Gastrocnemius medialis (tissue), 4 donors: ENCODE measurements at regions not wholly inside any gene's neighbourhood (a gene's known extent, or its start where the extent isn't known, plus 50 kb on each side); places are given as distances from the start of the nearest gene placed in this dataset.

ENCODE experiments used
- POLR2A ChIP-seq, 2 donors: fragments of 450-650 bp; IDR thresholded peaks; one replicate each; pipeline ENCODE4 v1.6.1; 2017; ENCODE audit warnings: antibody characterized with exemption in 2 of 2, mild to moderate bottlenecking in 2 of 2, moderate library complexity in 2 of 2
- TF ChIP-seq, protein P1 (sequence below), 5 experiments: fragments of 450-650 bp in 3 of 5; fragments of 200-600 bp in 2 of 5; sonication (generic) in 2 of 5; IDR thresholded peaks in 4 of 5; conservative IDR thresholded peaks in 1 of 5; 1 replicate in 4 of 5; 2 replicates in 1 of 5; pipeline ENCODE4 v1.5.1; 2016 to 2019; ENCODE audit warnings: antibody characterized with exemption in 5 of 5, mild to moderate bottlenecking in 3 of 5, moderate library complexity in 3 of 5

DNA sequence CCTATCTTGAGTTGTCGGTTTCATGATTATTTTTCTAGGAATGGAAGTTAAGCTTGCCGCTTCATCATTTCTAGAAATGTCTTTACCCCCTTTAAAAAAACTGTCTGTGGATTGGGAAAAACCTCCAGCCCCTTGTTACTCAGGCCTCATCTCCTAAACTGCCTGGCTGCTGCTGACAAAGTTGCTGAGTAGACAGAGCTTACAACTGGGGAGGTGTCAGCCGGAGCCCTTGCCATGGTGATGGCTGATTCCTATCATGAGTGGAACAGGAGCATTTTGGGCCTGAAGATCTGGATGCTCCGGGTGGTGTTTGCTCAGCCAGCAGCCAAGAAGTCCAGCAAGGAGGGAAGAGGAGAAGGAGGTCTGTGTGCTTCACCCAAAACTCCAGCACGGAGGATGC lies 243.3 kb downstream of the ENGASE start:
- no peak for TF ChIP-seq POLR2A (IDR thresholded peaks at IDR 0.05)
- TF ChIP-seq, protein P1, sequence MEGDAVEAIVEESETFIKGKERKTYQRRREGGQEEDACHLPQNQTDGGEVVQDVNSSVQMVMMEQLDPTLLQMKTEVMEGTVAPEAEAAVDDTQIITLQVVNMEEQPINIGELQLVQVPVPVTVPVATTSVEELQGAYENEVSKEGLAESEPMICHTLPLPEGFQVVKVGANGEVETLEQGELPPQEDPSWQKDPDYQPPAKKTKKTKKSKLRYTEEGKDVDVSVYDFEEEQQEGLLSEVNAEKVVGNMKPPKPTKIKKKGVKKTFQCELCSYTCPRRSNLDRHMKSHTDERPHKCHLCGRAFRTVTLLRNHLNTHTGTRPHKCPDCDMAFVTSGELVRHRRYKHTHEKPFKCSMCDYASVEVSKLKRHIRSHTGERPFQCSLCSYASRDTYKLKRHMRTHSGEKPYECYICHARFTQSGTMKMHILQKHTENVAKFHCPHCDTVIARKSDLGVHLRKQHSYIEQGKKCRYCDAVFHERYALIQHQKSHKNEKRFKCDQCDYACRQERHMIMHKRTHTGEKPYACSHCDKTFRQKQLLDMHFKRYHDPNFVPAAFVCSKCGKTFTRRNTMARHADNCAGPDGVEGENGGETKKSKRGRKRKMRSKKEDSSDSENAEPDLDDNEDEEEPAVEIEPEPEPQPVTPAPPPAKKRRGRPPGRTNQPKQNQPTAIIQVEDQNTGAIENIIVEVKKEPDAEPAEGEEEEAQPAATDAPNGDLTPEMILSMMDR (IDR thresholded peaks at IDR 0.05 in 4 of 5, conservative IDR thresholded peaks at IDR 0.05 in 1 of 5) = no peak
